Midbrain (tissue), 1 donor: ENCODE measurements at regions not wholly inside any gene's neighbourhood (a gene's known extent, or its start where the extent isn't known, plus 50 kb on each side); places are given as distances from the start of the nearest gene placed in this dataset.

ENCODE experiments used
- DNase-seq: peaks from one replicate; lab custom pipeline; 2025; lab: John Stamatoyannopoulos, UW

GRCh38 chr6:22668717-22669116, 99.4 kb downstream of the HDGFL1 start:
- no peak for DNase-seq

GRCh38 chr6:22670605-22671004, 101.2 kb downstream of the HDGFL1 start:
- DNase-seq = no peak

DNA sequence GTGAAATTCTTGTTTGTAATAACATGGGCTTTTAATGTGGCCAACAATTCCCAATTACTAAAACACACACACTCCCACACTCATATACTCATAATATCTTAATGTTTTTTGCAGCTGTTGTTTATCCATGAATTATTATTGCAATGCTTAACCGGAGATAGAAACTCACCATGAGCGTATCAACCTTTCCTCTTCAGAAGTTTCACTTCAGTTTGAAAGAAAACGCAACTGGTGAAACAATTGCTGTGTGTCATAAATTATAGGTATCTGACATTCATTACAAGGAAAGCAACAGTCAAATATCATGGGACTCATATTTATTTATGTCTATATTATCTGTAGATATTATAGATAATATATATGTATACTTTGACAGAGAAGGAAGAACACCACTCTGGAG, 104.1 kb downstream of the HDGFL1 start:
- DNase-seq = no peak

- DNase-seq = no peak
These were observed 111.6 kb downstream of the HDGFL1 start for GRCh38 chr6:22680950-22681349.

DNA sequence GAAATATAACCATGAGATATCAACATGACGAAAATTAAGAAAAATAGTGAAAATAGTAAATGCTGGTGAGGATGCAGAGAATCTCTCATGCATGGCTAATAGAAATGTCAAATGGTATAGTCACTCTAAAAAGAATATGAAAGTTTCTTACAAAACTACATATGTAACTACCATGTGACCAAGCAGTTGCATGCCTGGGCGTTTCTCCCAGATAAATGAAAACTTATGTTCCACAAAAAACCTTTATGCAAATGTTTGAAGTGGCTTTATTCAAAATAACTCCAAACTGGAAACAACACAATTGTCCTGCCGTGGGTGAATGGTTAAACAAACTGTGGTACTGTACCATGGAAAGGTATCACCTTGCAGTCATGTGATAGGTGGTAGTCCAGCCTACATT, 112.4 kb downstream of the HDGFL1 start:
- DNase-seq = no peak

GRCh38 chr6:22682979-22683378, 113.6 kb downstream of the HDGFL1 start:
- no peak for DNase-seq

- DNase-seq = no peak
These were observed 121.1 kb downstream of the HDGFL1 start for GRCh38 chr6:22690446-22690845.

GRCh38 chr6:22694092-22694724, 124.8 kb downstream of the HDGFL1 start:
- DNase-seq = no peak

DNA sequence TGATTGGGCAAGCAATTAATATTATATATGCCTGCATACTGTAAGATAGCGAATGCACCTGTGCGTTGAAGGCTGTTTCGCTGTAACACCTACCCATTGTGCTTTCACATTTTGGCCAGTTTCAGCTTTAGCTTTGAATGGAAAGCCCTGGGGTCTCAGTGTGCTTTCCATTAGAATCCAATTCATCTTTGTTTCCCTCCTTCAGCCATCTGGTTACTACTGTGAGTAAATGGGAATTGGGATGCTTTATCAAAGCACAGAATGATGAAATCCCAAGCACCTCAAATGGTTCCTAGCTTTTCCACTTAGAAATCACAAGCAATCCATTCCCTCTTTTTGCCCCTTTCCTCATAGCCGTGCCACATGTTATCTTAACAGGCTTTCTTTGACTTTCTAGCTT, 127.1 kb downstream of the HDGFL1 start:
- no peak for DNase-seq

- DNase-seq = no peak
These were observed 127.9 kb downstream of the HDGFL1 start for GRCh38 chr6:22697306-22697705.

DNA sequence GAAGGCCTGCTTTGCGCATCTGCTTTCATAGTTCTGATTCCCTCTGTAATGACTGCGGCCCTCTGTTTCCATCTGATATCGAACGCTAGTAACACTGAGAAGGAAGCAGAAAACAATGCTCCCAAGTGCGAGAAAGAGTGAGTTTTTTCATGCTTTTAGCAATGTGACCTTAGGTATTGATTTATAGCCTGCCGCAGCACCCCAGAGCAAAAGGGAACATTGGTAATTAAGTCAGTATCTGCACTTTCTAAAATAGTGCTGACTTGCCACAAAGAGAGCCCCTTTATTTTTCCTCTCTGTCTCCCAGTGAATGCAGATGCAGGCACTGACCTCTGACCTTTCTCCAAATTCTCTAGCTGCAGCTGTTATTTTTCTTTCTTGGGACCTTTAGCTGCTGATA, 129.8 kb downstream of the HDGFL1 start:
- no peak for DNase-seq

DNA sequence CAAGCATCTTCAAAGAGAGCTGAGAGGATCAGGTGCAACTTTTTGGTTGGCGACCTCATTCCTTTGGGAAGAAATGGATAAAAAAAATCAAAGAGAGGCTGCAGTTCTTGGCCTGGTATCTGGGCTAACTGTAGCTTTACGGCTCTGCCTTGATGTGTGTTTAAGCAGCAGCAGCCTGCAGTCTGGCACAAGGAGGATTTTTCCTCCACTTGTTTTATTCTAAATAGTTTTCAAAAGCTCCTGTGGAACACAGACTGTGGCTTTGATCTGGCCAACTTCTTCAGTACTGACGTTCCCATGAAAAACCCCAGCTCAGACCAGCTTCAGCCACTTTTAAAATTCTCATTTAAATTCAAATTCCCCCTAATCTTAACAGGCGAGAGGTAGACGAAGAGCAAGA, 137.3 kb downstream of the HDGFL1 start:
- peak; percentile 8 for DNase-seq

- no peak for DNase-seq
These were observed 139.1 kb downstream of the HDGFL1 start for GRCh38 chr6:22708469-22708868.

- no peak for DNase-seq
These were observed 140.4 kb downstream of the HDGFL1 start for GRCh38 chr6:22709803-22710202.

- no peak for DNase-seq
These were observed 147.4 kb downstream of the HDGFL1 start for GRCh38 chr6:22716721-22717120.

DNA sequence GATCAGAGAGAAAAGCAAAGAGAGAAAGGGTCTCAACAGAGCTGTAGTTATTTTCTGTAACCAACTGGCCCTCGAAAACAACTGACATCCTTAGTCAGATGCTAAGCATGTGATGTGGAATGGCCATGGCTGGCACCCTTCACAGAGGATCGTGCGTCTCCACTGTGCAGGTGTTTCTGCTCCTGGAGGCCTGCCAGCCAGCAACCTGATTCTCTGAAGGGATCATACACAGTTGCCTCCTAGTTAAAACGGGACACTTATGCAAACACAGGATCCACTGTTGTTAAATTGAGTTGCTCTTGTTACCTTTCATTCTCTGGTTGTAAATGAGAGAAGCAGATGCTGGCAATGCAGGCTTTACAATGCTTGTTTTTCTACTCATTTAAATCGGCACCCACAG, 148.5 kb downstream of the HDGFL1 start:
- no peak for DNase-seq

DNA sequence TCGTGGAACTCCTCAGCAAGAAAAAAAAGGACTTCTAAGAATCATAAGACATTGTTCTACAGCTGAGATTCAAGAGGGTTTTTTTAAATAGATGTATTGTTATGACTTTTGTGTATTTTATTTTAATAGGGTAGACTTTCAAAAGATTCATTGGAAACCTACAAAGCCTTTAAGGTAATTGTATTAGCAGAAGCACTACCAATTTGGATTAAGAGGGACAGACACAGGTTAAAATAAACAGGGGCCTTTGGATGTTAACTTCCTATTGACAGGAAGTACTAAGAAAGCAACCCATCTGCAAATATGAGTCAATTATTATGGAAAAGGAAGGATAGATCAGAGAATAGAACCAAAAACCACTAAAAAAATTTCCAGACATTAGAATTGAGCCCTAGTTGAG, 153.5 kb downstream of the HDGFL1 start:
- DNase-seq = no peak

GRCh38 chr6:22726966-22727365, 157.6 kb downstream of the HDGFL1 start:
- no peak for DNase-seq

DNA sequence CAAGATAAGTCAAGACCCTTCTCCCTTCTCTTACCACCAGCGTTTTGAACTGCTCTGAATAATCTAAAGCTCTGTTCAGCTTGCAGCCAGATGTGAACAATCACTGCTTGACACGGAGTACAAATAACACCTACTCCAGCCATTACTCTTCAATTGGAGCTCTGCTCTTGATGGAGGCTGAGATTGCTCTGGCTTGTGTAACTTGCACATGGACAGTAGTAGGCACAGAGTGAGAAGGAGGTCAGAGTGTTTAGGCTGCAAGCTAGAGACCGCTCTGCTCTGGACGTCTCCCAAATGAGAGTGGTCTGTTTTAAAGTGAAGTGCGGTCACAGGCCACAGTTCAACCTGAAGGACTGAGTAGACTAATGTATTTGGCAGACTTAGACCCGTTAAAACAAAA, 158.3 kb downstream of the HDGFL1 start:
- DNase-seq = no peak

- DNase-seq = no peak
These were observed 163.0 kb downstream of the HDGFL1 start for GRCh38 chr6:22732176-22732970.

GRCh38 chr6:22736740-22737139, 167.4 kb downstream of the HDGFL1 start:
- no peak for DNase-seq

- DNase-seq = peak; percentile 68
These were observed 168.0 kb downstream of the HDGFL1 start for GRCh38 chr6:22737331-22737730.

GRCh38 chr6:22738194-22738593, 168.8 kb downstream of the HDGFL1 start:
- no peak for DNase-seq

DNA sequence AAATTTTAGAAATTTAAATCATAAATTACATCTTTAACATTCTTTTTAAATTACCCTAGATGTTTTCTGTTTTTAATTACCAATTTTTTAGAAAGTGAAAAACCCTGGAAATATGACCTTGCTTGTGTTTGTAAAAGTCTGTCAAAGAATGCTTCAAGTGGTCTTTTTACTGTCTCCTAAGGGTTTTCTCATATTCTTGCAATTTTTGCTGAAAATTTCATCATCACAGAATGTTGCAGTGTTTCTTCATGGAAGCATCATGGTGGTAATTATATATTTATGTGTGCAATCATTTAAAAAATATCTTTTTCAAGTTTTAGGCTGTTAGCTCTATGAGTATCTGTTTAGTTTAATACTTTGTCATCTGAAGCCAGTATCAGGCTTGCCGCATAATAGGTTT, 178.2 kb downstream of the HDGFL1 start:
- DNase-seq = no peak
